Astrocyte (in vitro differentiated cells and primary cell): ENCODE measurements at regions not wholly inside any gene's neighbourhood (a gene's known extent, or its start where the extent isn't known, plus 50 kb on each side); places are given as distances from the start of the nearest gene placed in this dataset.

ENCODE experiments used
- DNase-seq: peaks from one replicate; pipeline ENCODE4 v3.0.0-alpha.2; 2010; ENCODE audit warnings: low read depth
- FAIRE-seq: peaks from 2 replicates; lab custom pipeline; 2011; peaks lifted over from hg19 to GRCh38; lab: Jason Lieb, UNC
- H2AFZ ChIP-seq: 2 replicates; pipeline ENCODE4 v1.6.0; 2012; ENCODE audit warnings: low read depth, low read length, inconsistent platforms
- H3K27ac ChIP-seq: 2 replicates; pipeline ENCODE4 v1.5.1; 2011; ENCODE audit warnings: low read depth, low read length, inconsistent platforms
- H3K27me3 ChIP-seq: 2 replicates; pipeline ENCODE4 v1.6.0; 2011; ENCODE audit warnings: low read length, inconsistent platforms; ENCODE audit not compliant: insufficient read depth
- H3K36me3 ChIP-seq: 2 replicates; pipeline ENCODE4 v1.5.1; 2011; ENCODE audit warnings: low read length, inconsistent platforms; ENCODE audit not compliant: insufficient read depth
- H3K4me1 ChIP-seq: 2 replicates; pipeline ENCODE4 v1.5.1; 2011; ENCODE audit warnings: low read length, inconsistent platforms; ENCODE audit not compliant: insufficient read depth
- H3K4me2 ChIP-seq: 2 replicates; pipeline ENCODE4 v1.6.0; 2012; ENCODE audit warnings: low read length, inconsistent platforms
- H3K4me3 ChIP-seq: 2 replicates; pipeline ENCODE4 v1.5.1; 2011; ENCODE audit warnings: low read depth, mild to moderate bottlenecking, low read length, inconsistent platforms; ENCODE audit not compliant: insufficient read depth
- H3K79me2 ChIP-seq: 2 replicates; pipeline ENCODE4 v1.6.0; 2012; ENCODE audit warnings: mild to moderate bottlenecking, low read length, inconsistent platforms; ENCODE audit not compliant: insufficient read depth
- H3K9ac ChIP-seq: 2 replicates; pipeline ENCODE4 v1.6.0; 2012; ENCODE audit warnings: mild to moderate bottlenecking, low read length, inconsistent platforms
- H3K9me3 ChIP-seq: 2 replicates; pipeline ENCODE4 v1.5.1; 2012; ENCODE audit warnings: low read depth, mild to moderate bottlenecking, low read length, inconsistent platforms; ENCODE audit not compliant: insufficient read depth
- H4K20me1 ChIP-seq: 2 replicates; pipeline ENCODE4 v1.6.0; 2012; ENCODE audit warnings: low read length, inconsistent platforms; ENCODE audit not compliant: insufficient read depth
- H3K27ac Mint-ChIP-seq: one replicate; pipeline ENCODE4 v1.8.0; 2021; ENCODE audit warnings: mild to moderate bottlenecking, mixed read lengths; ENCODE audit not compliant: unreplicated experiment
- H3K27me3 Mint-ChIP-seq: one replicate; pipeline ENCODE4 v1.8.0; 2021; ENCODE audit warnings: low read depth, mixed read lengths; ENCODE audit not compliant: unreplicated experiment
- H3K36me3 Mint-ChIP-seq: one replicate; pipeline ENCODE4 v1.8.0; 2021; ENCODE audit warnings: low read depth, mixed read lengths; ENCODE audit not compliant: unreplicated experiment
- H3K4me1 Mint-ChIP-seq: one replicate; pipeline ENCODE4 v1.8.0; 2021; ENCODE audit warnings: low read depth, mixed read lengths; ENCODE audit not compliant: unreplicated experiment
- H3K4me3 Mint-ChIP-seq: one replicate; pipeline ENCODE4 v1.8.0; 2021; ENCODE audit warnings: mild to moderate bottlenecking, moderate library complexity, mixed read lengths; ENCODE audit not compliant: unreplicated experiment
- H3K9me3 Mint-ChIP-seq: one replicate; pipeline ENCODE4 v1.8.0; 2021; ENCODE audit warnings: mild to moderate bottlenecking, mixed read lengths; ENCODE audit not compliant: unreplicated experiment
- EZH2 ChIP-seq: IDR thresholded peaks from 2 replicates; pipeline ENCODE4 v1.6.1; 2012; ENCODE audit warnings: mild to moderate bottlenecking, low read length, inconsistent platforms; ENCODE audit not compliant: insufficient read depth
- TF ChIP-seq, protein P1 (sequence below): IDR thresholded peaks from 2 replicates; pipeline ENCODE4 v1.5.1; 2011; ENCODE audit warnings: low read depth, mild to moderate bottlenecking, inconsistent platforms, low read length, moderate library complexity; ENCODE audit not compliant: insufficient read depth

DNA sequence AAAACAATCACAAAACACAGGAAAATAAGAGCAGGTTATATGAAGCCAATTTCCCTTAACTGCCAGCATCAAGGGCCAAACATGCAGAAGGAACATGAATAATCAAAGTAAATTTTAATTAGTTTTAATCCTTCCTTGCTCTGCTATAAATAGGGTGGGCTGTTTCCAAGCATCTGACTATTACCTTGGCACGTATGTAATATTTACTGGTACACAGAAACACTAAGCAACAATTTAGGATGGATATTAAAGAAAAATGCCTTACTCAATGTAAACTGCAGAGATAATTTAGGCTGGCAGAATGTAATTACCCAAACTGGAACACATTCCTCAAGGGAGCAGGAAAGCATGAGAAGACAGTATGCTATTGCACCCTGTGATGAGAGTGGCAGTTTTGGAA lies 468.2 kb downstream of the TDRD15 start:
- Histone ChIP-seq H3K27me3 (no peaks in the 10 kb centered on the region), H3K79me2 (no peaks in the 10 kb centered on the region), H3K4me1 (no peaks in the 10 kb centered on the region), H3K9ac (no peak overlapping the region), H4K20me1 (no peaks in the 10 kb centered on the region), H2AFZ (no peak overlapping the region), H3K9me3 (no peaks in the 10 kb centered on the region), H3K4me2 (no peak overlapping the region), H3K27ac (no peak overlapping the region), H3K36me3 (no peaks in the 10 kb centered on the region), H3K4me3 (no peak overlapping the region)
- Mint-ChIP-seq H3K4me3 (no peak overlapping the region), H3K36me3 (no peaks in the 10 kb centered on the region), H3K27me3 (peaks cover 6% of the 10 kb centered on the region), H3K9me3 (peaks cover 2% of the 10 kb centered on the region), H3K27ac (no peak overlapping the region), H3K4me1 (no peaks in the 10 kb centered on the region)
- no peak for DNase-seq
- TF ChIP-seq, protein P1, sequence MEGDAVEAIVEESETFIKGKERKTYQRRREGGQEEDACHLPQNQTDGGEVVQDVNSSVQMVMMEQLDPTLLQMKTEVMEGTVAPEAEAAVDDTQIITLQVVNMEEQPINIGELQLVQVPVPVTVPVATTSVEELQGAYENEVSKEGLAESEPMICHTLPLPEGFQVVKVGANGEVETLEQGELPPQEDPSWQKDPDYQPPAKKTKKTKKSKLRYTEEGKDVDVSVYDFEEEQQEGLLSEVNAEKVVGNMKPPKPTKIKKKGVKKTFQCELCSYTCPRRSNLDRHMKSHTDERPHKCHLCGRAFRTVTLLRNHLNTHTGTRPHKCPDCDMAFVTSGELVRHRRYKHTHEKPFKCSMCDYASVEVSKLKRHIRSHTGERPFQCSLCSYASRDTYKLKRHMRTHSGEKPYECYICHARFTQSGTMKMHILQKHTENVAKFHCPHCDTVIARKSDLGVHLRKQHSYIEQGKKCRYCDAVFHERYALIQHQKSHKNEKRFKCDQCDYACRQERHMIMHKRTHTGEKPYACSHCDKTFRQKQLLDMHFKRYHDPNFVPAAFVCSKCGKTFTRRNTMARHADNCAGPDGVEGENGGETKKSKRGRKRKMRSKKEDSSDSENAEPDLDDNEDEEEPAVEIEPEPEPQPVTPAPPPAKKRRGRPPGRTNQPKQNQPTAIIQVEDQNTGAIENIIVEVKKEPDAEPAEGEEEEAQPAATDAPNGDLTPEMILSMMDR, result no peak
- TF ChIP-seq EZH2, result no peak
- FAIRE-seq, result no peak

GRCh38 chr2:21599417-21599816 lies 475.6 kb downstream of the TDRD15 start:
- no peak overlapping the region for H3K9ac ChIP-seq
- H3K4me1 ChIP-seq, result no peaks in the 10 kb centered on the region
- Mint-ChIP-seq H3K9me3 (peaks cover 7% of the 10 kb centered on the region), H3K36me3 (no peaks in the 10 kb centered on the region), H3K27me3 (peaks cover 2% of the 10 kb centered on the region), H3K4me1 (peaks cover 20% of the 10 kb centered on the region), H3K27ac (peak overlapping the region; percentile 54), H3K4me3 (no peak overlapping the region)
- H3K4me2 ChIP-seq, result no peak overlapping the region
- H2AFZ ChIP-seq, result no peak overlapping the region
- no peaks in the 10 kb centered on the region for H3K27me3 ChIP-seq
- H3K9me3 ChIP-seq, result no peaks in the 10 kb centered on the region
- DNase-seq (no peak), FAIRE-seq (no peak)
- no peaks in the 10 kb centered on the region for H3K79me2 ChIP-seq
- H3K36me3 ChIP-seq, result no peaks in the 10 kb centered on the region
- TF ChIP-seq, protein P1, result no peak
- TF ChIP-seq EZH2, result no peak
- H4K20me1 ChIP-seq, result no peaks in the 10 kb centered on the region
- H3K27ac ChIP-seq, result no peak overlapping the region
- no peak overlapping the region for H3K4me3 ChIP-seq

- Mint-ChIP-seq H3K9me3 (peaks cover 4% of the 10 kb centered on the region), H3K27me3 (peaks cover 3% of the 10 kb centered on the region), H3K4me1 (peaks cover 20% of the 10 kb centered on the region), H3K4me3 (no peak overlapping the region), H3K27ac (no peak overlapping the region), H3K36me3 (no peaks in the 10 kb centered on the region)
- H3K4me3 ChIP-seq, result no peak overlapping the region
- no peaks in the 10 kb centered on the region for H3K4me1 ChIP-seq
- FAIRE-seq (no peak), DNase-seq (no peak)
- H4K20me1 ChIP-seq, result no peaks in the 10 kb centered on the region
- H3K4me2 ChIP-seq, result no peak overlapping the region
- H3K36me3 ChIP-seq, result no peaks in the 10 kb centered on the region
- no peaks in the 10 kb centered on the region for H3K9me3 ChIP-seq
- TF ChIP-seq EZH2, result no peak
- TF ChIP-seq, protein P1, result no peak
- no peak overlapping the region for H3K9ac ChIP-seq
- no peak overlapping the region for H3K27ac ChIP-seq
- H3K79me2 ChIP-seq, result no peaks in the 10 kb centered on the region
- H2AFZ ChIP-seq, result no peak overlapping the region
- H3K27me3 ChIP-seq, result no peaks in the 10 kb centered on the region
These were observed 479.0 kb downstream of the TDRD15 start for GRCh38 chr2:21602789-21603188.
